Fibroblast of villous mesenchyme (primary cell): ENCODE measurements at regions not wholly inside any gene's neighbourhood (a gene's known extent, or its start where the extent isn't known, plus 50 kb on each side); places are given as distances from the start of the nearest gene placed in this dataset.
"Not testable (repeated sequence)": the region's sequence is repeated elsewhere in the genome, so short reads cannot be mapped to it uniquely, and the experiment has no call there.

Source experiments
- DNase-seq: peaks from one replicate; pipeline ENCODE4 v3.0.0-alpha.2; 2010; ENCODE audit warnings: low read depth
- H3K4me3 ChIP-seq: 2 replicates; pipeline ENCODE4 v1.5.1; 2011; ENCODE audit warnings: low read depth, mild to moderate bottlenecking, low read length
- TF ChIP-seq, protein P1 (sequence below): IDR thresholded peaks from 2 replicates; pipeline ENCODE4 v1.5.1; 2012; ENCODE audit warnings: low read depth, mild to moderate bottlenecking, low read length; ENCODE audit not compliant: insufficient read depth

DNA sequence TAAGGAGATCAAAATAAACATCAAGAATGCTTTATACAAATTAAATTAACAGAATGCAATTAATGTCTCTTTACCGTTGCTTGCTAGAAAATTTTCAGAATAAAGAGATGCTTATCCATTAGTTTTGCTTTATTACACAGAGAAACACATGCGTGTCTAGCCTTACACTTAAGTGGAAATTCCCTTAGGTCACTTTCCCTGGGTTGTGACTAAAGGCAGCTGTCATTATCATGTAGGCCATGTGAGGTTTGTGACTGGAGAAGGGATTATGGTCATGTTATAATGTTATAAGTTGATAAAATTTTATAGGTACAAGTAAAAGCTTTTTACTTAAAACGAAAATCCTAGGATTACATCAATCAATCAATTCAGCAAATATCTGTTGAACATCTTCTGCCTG, 121.0 kb downstream of the KCNRG start:
- TF ChIP-seq, protein P1, sequence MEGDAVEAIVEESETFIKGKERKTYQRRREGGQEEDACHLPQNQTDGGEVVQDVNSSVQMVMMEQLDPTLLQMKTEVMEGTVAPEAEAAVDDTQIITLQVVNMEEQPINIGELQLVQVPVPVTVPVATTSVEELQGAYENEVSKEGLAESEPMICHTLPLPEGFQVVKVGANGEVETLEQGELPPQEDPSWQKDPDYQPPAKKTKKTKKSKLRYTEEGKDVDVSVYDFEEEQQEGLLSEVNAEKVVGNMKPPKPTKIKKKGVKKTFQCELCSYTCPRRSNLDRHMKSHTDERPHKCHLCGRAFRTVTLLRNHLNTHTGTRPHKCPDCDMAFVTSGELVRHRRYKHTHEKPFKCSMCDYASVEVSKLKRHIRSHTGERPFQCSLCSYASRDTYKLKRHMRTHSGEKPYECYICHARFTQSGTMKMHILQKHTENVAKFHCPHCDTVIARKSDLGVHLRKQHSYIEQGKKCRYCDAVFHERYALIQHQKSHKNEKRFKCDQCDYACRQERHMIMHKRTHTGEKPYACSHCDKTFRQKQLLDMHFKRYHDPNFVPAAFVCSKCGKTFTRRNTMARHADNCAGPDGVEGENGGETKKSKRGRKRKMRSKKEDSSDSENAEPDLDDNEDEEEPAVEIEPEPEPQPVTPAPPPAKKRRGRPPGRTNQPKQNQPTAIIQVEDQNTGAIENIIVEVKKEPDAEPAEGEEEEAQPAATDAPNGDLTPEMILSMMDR: no peak
- no peak for DNase-seq
- H3K4me3 ChIP-seq: no peak overlapping the region

DNA sequence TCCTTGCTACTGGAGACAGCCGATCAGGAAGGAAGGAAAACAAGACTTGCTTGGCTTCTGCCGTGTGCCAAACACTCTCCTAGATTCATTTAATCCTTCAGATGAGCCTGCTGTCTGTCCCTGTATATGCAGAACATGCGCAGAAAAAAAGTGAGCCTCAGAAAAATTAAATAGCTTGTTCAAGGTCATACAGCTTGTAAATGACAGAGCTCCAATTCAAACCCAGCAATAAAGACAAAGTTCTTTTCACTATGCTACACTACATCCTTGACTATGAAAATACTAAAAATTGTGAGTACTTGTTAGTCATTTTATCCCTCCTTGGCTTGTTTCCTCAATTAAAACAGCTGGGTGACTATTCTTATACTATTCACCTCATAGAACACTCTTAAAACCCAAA, 121.4 kb downstream of the KCNRG start:
- H3K4me3 ChIP-seq: no peak overlapping the region
- no peak for DNase-seq
- TF ChIP-seq, protein P1: no peak

DNA sequence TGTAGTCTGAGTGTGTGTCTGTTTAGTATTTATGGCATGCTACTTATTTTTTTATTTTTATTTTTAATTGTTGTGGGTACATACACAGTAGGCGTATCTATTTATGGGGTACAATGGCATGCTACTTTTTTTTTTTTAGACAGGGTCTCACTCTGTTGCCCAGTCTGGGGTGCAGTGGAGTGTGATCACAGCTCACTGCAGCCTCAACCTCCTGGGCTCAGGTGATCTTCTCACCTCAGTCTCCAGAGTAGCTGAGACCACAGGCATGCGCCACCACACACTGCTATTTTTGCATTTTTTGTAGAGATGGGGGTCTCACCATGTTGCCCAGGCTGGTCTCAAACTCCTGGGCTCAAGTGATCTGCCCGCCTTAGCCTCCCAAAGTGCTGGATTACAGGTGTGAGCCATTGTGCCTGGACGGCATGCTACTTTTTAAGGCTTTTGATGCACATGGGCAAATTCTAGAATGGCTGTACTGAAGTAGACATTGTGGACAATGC, 124.2 kb downstream of the KCNRG start:
- not testable (repeated sequence) for H3K4me3 ChIP-seq, DNase-seq

DNA sequence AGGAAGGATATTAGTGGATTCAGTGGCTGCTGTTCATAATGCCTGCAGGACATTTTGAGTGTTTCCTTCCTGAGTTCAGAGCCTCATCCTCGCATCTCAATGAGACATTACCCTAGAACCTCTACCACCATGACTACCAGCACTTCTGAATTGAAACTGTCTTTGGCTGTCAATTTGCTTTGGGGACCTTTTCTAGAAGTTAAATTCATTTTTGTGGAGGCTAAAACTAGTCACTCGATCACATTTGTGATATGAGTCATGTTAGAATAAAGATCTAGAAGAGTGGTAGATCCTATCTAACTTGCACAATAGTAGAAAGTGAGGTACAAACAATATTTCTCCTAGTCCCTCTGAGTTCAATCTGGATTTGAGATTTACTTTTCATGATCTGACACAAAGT, 124.9 kb downstream of the KCNRG start:
- DNase-seq: no peak
- H3K4me3 ChIP-seq: no peak overlapping the region
- TF ChIP-seq, protein P1: no peak

DNA sequence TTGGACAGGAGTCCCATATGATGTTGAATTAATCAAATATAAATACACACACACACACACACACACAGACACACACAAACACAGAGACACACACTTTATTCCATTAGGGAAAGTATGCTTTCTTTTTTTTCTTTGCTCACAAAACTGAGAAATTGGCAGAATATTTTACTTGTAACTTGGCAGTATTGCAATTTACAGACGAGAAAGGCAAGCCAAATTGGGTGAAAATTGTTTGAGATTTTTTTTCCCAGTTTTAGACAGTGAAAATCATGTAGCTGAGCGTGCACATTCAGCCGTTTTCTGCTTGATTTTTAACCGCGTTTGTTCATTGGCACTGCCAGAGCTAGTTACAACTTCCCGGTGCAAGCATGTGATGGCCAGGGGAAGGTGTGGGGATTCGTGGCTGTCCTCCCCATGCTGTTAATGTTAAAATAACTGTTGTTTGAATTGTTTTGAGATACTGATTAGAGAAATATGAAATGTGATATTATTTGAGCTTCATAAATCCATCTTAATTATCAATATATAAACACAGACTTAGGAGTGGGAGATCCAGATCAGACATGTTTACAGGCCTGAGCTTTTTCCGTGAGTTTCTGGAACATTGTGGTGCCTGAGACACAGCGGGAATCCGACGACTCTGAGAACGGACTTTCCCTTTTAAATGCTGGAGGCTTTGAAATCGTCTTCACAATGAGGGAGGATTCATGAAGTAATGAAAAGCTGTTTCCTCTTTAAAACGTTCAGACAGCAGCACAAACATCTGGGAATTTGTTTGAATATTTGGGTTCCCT, 125.5 kb downstream of the KCNRG start:
- no peak for DNase-seq
- no peak overlapping the region for H3K4me3 ChIP-seq
- TF ChIP-seq, protein P1: no peak

DNA sequence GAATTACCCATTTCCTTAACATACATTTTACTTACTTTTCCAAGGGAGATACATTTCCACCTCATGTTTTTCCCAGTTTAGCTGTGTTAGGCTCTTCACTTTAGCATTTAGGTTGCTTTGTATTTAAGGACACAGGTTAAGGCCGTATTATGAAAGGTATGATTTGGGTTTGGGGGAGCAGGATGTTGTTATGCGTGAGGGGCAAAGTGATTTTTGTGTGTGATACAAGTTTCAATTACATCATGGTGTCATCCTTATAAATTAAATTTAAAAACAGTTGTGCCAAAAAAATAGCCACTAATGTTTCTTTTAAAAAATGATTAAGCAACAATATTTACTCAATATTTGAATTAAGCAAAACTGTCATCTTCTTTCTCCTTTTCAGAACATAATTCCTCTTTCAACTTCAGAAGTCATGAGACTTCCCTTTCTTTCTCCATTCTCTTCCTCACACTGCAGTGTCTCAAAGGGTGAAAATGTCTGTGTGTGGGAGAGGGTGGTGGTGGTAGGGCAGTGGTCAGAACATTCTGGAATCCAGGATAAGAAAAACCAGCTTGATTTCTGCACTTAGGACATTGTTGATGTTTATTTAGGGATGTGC, 126.2 kb downstream of the KCNRG start:
- no peak for DNase-seq
- TF ChIP-seq, protein P1: no peak
- H3K4me3 ChIP-seq: no peak overlapping the region

DNA sequence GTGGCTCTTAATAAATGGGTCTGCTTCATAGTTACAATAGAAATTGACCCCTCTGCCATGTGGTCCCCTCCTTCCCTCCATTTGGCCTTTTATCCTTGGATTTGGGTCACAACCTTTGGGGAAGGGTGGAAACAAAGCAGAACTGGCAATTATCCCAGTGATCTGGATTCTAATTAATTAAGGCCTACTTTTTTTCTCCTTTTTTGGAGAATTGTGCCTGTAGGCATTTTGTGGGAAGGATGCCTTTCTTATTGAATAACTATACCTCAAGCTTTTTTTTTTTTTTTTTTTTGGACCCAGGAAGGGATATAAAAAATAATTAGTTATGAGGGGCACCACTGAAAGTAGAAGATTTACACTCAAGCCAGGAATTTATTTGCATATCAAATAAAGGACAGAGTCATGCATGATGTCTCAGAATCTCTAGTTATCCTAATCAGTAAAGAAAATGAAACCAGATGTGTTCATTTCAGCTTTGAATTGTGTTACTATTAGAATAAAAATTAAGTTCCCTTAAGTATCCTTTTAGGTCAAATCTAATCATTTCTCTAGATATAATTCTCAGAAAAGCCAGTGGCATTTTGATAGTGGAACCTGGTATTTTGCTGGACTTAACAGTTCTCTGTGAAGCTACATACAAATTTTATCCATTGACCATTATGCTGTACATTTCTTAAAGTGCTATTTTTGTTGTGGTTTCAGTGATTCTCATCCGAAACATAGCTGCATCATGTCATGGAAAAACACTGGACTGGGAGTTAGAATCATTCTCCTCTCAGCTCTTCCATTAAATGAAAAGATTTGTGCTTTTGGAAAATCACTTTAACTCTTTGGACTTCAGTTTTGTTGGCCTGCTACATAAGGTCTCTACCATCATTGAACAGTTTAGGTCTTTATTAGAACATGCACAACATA, 129.3 kb downstream of the KCNRG start:
- TF ChIP-seq, protein P1: no peak
- no peak for DNase-seq
- no peak overlapping the region for H3K4me3 ChIP-seq
